ENCODE measurements at regions not wholly inside any gene's neighbourhood (a gene's known extent, or its start where the extent isn't known, plus 50 kb on each side); places are given as distances from the start of the nearest gene placed in this dataset.

DNA sequence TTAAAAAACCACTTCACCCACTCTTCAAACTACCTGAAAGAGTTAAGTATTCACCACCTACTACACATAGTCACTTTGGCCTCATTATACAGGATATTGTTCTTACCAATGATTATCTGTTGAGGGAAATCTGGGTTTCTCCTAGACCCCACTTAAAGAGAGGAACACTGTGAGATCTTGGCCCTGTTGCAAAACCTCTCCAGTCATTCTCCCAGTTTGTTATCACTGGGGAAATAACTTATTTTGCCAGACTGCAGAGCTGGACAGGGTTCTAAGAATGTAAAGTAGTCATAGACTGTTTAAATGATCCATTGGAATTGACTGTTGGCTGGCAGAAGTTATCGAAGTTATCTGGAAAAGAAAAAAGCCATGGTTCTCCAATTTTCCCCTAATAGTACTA is 143.8 kb downstream of the HGF start:
- no peak for TF ChIP-seq EZH2 (IDR thresholded peaks at IDR 0.05; ENCODE audit: insufficient read depth, low read length)
- no peak for TF ChIP-seq CTCF (IDR thresholded peaks at IDR 0.05; ENCODE audit: insufficient read depth, low read depth, low read length)

All from astrocyte (in vitro differentiated cells and primary cell).